ENCODE measurements at regions not wholly inside any gene's neighbourhood (a gene's known extent, or its start where the extent isn't known, plus 50 kb on each side); places are given as distances from the start of the nearest gene placed in this dataset.

DNA sequence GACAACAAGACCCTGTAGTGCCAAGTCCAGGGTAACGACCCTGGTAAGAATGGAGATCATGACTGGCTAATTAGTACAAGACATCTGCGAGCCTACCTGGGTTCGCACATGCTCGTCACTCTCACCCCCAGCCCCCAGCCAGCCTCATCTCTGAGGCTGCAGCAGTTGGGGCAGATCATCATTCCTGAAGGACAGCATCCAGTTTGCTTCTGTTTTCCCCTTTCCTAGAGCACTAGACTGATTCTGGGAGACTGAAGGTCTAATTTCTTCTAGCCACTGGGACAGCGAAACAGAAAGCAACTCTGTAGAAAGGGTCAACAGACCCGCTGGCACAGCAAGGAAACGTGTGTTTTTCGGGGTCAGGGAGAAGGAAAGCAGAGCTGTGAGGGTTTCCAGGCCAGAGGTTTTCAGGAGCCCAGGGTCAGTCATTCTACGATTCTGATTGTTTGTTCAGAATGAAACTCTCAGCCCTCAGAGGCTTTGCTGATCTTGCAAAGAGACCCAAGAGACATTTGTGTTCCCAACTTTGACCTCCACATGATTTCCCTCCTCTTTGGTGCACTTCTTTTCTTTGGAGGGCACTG, 343.1 kb upstream of the NOCT start:
- Histone ChIP-seq H3K79me2 (ENCODE audit: insufficient read depth, low read length) (no peaks in the 10 kb centered on the region), H3K9me3 (ENCODE audit: low read depth, low read length) (no peaks in the 10 kb centered on the region), H2AFZ (ENCODE audit: low read length) (no peak overlapping the region)

DNA sequence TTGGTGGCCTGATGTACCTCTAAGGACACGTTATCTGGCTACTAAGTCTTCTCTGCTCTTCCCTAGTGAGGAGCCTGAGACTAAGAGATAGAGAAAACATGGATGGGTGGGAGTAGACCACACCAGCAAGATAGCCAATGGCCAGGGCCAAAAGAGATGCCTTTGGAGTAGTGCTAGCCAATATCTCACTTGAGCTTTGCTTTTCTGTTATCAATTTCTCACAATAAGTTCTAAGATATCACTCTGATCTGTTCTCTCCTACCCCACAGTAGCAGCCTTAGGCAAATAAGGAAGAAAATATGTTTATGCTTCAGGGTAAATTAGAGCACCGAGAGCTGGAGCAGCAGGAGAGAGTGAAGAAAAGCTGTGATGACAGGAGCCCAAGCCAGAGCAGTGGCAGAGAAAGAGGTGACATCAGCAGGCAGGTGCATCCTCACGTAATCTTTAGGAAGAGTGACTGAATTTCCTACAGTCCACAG, 343.9 kb upstream of the NOCT start:
- TF ChIP-seq, protein P1, sequence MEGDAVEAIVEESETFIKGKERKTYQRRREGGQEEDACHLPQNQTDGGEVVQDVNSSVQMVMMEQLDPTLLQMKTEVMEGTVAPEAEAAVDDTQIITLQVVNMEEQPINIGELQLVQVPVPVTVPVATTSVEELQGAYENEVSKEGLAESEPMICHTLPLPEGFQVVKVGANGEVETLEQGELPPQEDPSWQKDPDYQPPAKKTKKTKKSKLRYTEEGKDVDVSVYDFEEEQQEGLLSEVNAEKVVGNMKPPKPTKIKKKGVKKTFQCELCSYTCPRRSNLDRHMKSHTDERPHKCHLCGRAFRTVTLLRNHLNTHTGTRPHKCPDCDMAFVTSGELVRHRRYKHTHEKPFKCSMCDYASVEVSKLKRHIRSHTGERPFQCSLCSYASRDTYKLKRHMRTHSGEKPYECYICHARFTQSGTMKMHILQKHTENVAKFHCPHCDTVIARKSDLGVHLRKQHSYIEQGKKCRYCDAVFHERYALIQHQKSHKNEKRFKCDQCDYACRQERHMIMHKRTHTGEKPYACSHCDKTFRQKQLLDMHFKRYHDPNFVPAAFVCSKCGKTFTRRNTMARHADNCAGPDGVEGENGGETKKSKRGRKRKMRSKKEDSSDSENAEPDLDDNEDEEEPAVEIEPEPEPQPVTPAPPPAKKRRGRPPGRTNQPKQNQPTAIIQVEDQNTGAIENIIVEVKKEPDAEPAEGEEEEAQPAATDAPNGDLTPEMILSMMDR (IDR thresholded peaks at IDR 0.05; ENCODE audit: extremely low read depth, low read depth, low read length) = no peak
- Histone ChIP-seq H2AFZ (ENCODE audit: low read length) (no peak overlapping the region), H3K4me3 (ENCODE audit: insufficient read depth, low read length) (no peak overlapping the region)

More for the DNA sequence above, 343.1 kb upstream of the NOCT start:
- no peak overlapping the region for H3K27ac ChIP-seq (ENCODE audit: low read depth, low read length)
- TF ChIP-seq, protein P1 (IDR thresholded peaks at IDR 0.05; ENCODE audit: extremely low read depth, low read depth, low read length) = no peak
- H3K4me1 ChIP-seq (ENCODE audit: insufficient read depth, low read length) = peaks cover 12% of the 10 kb centered on the region
- H3K36me3 ChIP-seq (ENCODE audit: insufficient read depth, low read length) = no peaks in the 10 kb centered on the region
- H4K20me1 ChIP-seq (ENCODE audit: insufficient read depth, low read length) = no peaks in the 10 kb centered on the region
- DNase-seq (ENCODE audit: insufficient read length, low spot score, missing footprints) = no peak
- H3K4me2 ChIP-seq (ENCODE audit: insufficient read depth, low read length) = no peak overlapping the region
- H3K27me3 ChIP-seq (ENCODE audit: insufficient read depth, low read length) = no peaks in the 10 kb centered on the region
- no peak overlapping the region for H3K4me3 ChIP-seq (ENCODE audit: insufficient read depth, low read length)

DNA sequence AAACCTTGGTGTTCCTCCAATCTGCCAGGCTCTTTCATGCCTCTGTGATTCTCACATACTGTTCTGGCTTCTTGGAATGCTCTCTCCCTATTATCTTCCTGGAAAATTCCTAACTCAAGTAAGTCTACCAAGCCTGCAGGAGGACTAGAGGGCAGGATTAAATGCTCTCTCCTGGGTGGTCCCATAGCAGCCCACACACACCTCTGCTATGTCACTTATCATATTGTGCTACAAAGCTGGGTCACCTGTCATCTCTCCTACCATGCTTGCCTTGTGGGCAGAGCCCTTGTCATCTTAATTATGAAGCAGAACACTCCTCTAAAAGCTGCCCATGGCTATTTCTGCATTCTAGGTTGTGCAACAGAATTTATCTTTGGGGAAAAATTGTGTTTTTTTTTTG, 344.5 kb upstream of the NOCT start:
- Histone ChIP-seq H3K27ac (ENCODE audit: low read depth, low read length) (no peak overlapping the region), H3K4me2 (ENCODE audit: insufficient read depth, low read length) (no peak overlapping the region), H4K20me1 (ENCODE audit: insufficient read depth, low read length) (no peaks in the 10 kb centered on the region), H3K4me3 (ENCODE audit: insufficient read depth, low read length) (no peak overlapping the region), H3K4me1 (ENCODE audit: insufficient read depth, low read length) (peaks cover 12% of the 10 kb centered on the region), H3K36me3 (ENCODE audit: insufficient read depth, low read length) (no peaks in the 10 kb centered on the region), H3K79me2 (ENCODE audit: insufficient read depth, low read length) (no peaks in the 10 kb centered on the region), H2AFZ (ENCODE audit: low read length) (no peak overlapping the region), H3K9me3 (ENCODE audit: low read depth, low read length) (no peaks in the 10 kb centered on the region), H3K27me3 (ENCODE audit: insufficient read depth, low read length) (no peaks in the 10 kb centered on the region)
- DNase-seq (ENCODE audit: insufficient read length, low spot score, missing footprints) = no peak
- TF ChIP-seq, protein P1 (IDR thresholded peaks at IDR 0.05; ENCODE audit: extremely low read depth, low read depth, low read length) = no peak

More for the DNA sequence above, 343.9 kb upstream of the NOCT start:
- H3K27ac ChIP-seq (ENCODE audit: low read depth, low read length) = no peak overlapping the region
- H3K4me2 ChIP-seq (ENCODE audit: insufficient read depth, low read length) = no peak overlapping the region
- H3K36me3 ChIP-seq (ENCODE audit: insufficient read depth, low read length) = no peaks in the 10 kb centered on the region
- DNase-seq (ENCODE audit: insufficient read length, low spot score, missing footprints) = no peak
- no peaks in the 10 kb centered on the region for H3K79me2 ChIP-seq (ENCODE audit: insufficient read depth, low read length)
- H4K20me1 ChIP-seq (ENCODE audit: insufficient read depth, low read length) = no peaks in the 10 kb centered on the region
- no peaks in the 10 kb centered on the region for H3K9me3 ChIP-seq (ENCODE audit: low read depth, low read length)
- no peaks in the 10 kb centered on the region for H3K27me3 ChIP-seq (ENCODE audit: insufficient read depth, low read length)
- H3K4me1 ChIP-seq (ENCODE audit: insufficient read depth, low read length) = peaks cover 12% of the 10 kb centered on the region

DNA sequence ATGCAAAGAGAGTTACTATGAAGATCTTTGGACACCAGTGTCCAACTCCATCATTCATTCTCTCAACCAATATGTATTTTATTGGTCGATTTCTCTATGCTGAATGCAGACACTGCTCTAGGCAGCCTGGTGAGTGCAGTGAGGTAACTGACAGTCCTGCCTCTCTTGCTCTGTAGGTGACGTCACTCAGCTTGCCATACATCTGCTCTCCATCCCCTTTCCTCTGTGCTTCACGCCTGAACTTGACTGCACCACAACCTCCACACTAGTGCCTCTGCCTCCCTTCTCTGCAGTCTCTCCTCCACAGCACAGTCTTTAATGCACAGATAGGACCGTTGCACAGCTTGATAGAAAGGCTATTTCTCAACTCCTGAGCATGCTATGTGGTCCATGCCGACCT, 344.9 kb upstream of the NOCT start:
- H3K4me2 ChIP-seq (ENCODE audit: insufficient read depth, low read length) = no peak overlapping the region
- H3K4me1 ChIP-seq (ENCODE audit: insufficient read depth, low read length) = peaks cover 12% of the 10 kb centered on the region
- H3K9me3 ChIP-seq (ENCODE audit: low read depth, low read length) = no peaks in the 10 kb centered on the region
- no peak overlapping the region for H3K4me3 ChIP-seq (ENCODE audit: insufficient read depth, low read length)
- no peak overlapping the region for H3K27ac ChIP-seq (ENCODE audit: low read depth, low read length)
- H4K20me1 ChIP-seq (ENCODE audit: insufficient read depth, low read length) = no peaks in the 10 kb centered on the region
- no peaks in the 10 kb centered on the region for H3K36me3 ChIP-seq (ENCODE audit: insufficient read depth, low read length)
- no peak overlapping the region for H2AFZ ChIP-seq (ENCODE audit: low read length)
- no peaks in the 10 kb centered on the region for H3K79me2 ChIP-seq (ENCODE audit: insufficient read depth, low read length)
- no peaks in the 10 kb centered on the region for H3K27me3 ChIP-seq (ENCODE audit: insufficient read depth, low read length)
- no peak for DNase-seq (ENCODE audit: insufficient read length, low spot score, missing footprints)
- TF ChIP-seq, protein P1 (IDR thresholded peaks at IDR 0.05; ENCODE audit: extremely low read depth, low read depth, low read length) = no peak
